Activated B cell treated with CpG ODN at 0.5 μM for 24 hours (primary cell): ENCODE measurements at regions not wholly inside any gene's neighbourhood (a gene's known extent, or its start where the extent isn't known, plus 50 kb on each side); places are given as distances from the start of the nearest gene placed in this dataset.
"Not testable (repeated sequence)": the region's sequence is repeated elsewhere in the genome, so short reads cannot be mapped to it uniquely, and the experiment has no call there.

Experiments
- ATAC-seq: fragments of 200-7000 bp; cut with Tn5 transposase; one replicate; pipeline ENCODE4 v1.10.0; 2021; ENCODE audit warnings: low read depth, mild to moderate bottlenecking, moderate library complexity
- CTCF ChIA-PET: fragments of 350-600 bp; sonication (Branson Sonifier 250); formaldehyde crosslinking; loops from one replicate; lab custom pipeline; 2021; ENCODE audit warnings: antibody characterized with exemption; lab: Charles Lee
- POLR2A ChIA-PET: fragments of 350-600 bp; sonication (Branson Sonifier 250); formaldehyde crosslinking; loops from one replicate; lab custom pipeline; 2021; ENCODE audit warnings: antibody characterized with exemption; lab: Charles Lee
- DNase-seq: peaks from one replicate; pipeline ENCODE4 v3.0.0; 2022
- H3K27ac Mint-ChIP-seq: one replicate; pipeline ENCODE4 v1.8.0; 2020; ENCODE audit warnings: mixed read lengths
- H3K27me3 Mint-ChIP-seq: one replicate; pipeline ENCODE4 v1.8.0; 2021; ENCODE audit warnings: mixed read lengths
- H3K36me3 Mint-ChIP-seq: one replicate; pipeline ENCODE4 v1.8.0; 2021; ENCODE audit warnings: low read depth, mixed read lengths
- H3K4me1 Mint-ChIP-seq: one replicate; pipeline ENCODE4 v1.8.0; 2021; ENCODE audit warnings: mixed read lengths
- H3K4me3 Mint-ChIP-seq: one replicate; pipeline ENCODE4 v1.8.0; 2020; ENCODE audit warnings: mild to moderate bottlenecking, mixed read lengths
- H3K9me3 Mint-ChIP-seq: one replicate; pipeline ENCODE4 v1.8.0; 2020; ENCODE audit warnings: mixed read lengths
- CTCF ChIP-seq: fragments of 200-600 bp; IDR thresholded peaks from one replicate; pipeline ENCODE4 v1.8.0; 2022; ENCODE audit warnings: antibody characterized with exemption, mild to moderate bottlenecking
- intact Hi-C: fragments of 100-400 bp; cut with micrococcal nuclease; formaldehyde crosslinking; loops from one replicate; pipeline ENCODE4 v1.15.1; 2024

GRCh38 chr5:159682623-159683022 lies 233.7 kb upstream of the ADRA1B start:
- DNase-seq (no peak), ATAC-seq (no peak)
- intact Hi-C loops = no loop called here
- Mint-ChIP-seq H3K27me3 (peaks cover 9% of the 10 kb centered on the region), H3K4me3 (no peak overlapping the region), H3K4me1 (peaks cover 4% of the 10 kb centered on the region), H3K27ac (no peak overlapping the region), H3K9me3 (peaks cover 33% of the 10 kb centered on the region), H3K36me3 (peaks cover 6% of the 10 kb centered on the region)
- CTCF ChIA-PET = no interaction called here
- no peak for TF ChIP-seq CTCF
- POLR2A ChIA-PET = no interaction called here

DNA sequence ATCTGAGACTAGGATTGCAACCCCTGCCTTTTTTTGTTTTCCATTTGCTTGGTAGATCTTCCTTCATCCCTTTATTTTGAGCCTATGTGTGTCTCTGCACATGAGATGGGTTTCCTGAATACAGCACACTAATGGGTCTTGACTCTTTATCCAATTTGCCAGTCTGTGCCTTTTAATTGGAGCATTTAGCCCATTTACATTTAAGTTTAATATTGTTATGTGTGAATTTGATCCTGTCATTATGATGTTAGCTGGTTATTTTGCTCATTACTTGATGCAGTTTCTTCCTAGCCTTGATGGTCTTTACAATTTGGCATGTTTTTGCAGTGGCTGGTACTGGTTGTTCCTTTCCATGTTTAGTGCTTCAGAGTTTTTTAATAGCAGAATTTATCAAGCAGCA lies 228.4 kb upstream of the ADRA1B start:
- CTCF ChIA-PET = not testable (repeated sequence)
- peaks cover 37% of the 10 kb centered on the region for H3K27me3 Mint-ChIP-seq

DNA sequence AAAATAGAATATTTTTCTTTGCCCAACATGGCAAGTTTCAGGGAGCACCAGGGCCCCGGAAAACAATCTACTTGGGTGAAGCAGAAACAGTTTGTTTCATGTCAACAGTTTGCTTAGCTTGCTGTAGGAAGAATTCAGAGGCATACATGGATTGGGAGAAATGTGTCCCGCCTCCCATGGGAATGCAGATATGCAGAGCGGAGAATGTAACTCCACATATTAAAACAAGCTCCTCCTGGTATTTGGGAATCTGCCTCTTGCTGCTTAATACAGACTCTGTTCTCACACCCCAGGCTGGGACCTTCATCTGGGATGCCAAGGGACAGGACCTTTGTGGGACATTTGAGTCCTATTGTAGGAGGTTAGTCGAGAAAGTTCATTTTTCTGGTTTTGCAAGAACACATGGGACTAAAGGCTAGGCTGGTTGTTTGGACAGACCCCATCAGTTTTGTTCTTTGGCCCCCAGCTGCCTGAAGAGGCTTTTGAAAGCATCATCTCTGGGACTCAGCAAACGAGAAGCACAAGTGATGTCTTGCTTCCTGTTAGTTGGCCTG lies 220.5 kb upstream of the ADRA1B start:
- CTCF ChIA-PET = no interaction called here
- DNase-seq (no peak), ATAC-seq (no peak)
- H3K4me1 Mint-ChIP-seq = peaks cover 3% of the 10 kb centered on the region
- POLR2A ChIA-PET = no interaction called here
- peaks cover 16% of the 10 kb centered on the region for H3K27me3 Mint-ChIP-seq
- peaks cover 15% of the 10 kb centered on the region for H3K9me3 Mint-ChIP-seq
- TF ChIP-seq CTCF = no peak
- H3K4me3 Mint-ChIP-seq = no peak overlapping the region
- no peak overlapping the region for H3K27ac Mint-ChIP-seq
- H3K36me3 Mint-ChIP-seq = no peaks in the 10 kb centered on the region
- intact Hi-C loops = no loop called here

More for the DNA sequence above, 228.4 kb upstream of the ADRA1B start:
- DNase-seq, H3K4me1 Mint-ChIP-seq, H3K36me3 Mint-ChIP-seq, H3K27ac Mint-ChIP-seq, H3K4me3 Mint-ChIP-seq, ATAC-seq, POLR2A ChIA-PET, intact Hi-C loops: not testable (repeated sequence)
- peaks cover 11% of the 10 kb centered on the region for H3K9me3 Mint-ChIP-seq

GRCh38 chr5:159697530-159697929 lies 218.8 kb upstream of the ADRA1B start:
- Mint-ChIP-seq H3K4me1 (peaks cover 3% of the 10 kb centered on the region), H3K36me3 (no peaks in the 10 kb centered on the region)
- CTCF ChIA-PET = no interaction called here

DNA sequence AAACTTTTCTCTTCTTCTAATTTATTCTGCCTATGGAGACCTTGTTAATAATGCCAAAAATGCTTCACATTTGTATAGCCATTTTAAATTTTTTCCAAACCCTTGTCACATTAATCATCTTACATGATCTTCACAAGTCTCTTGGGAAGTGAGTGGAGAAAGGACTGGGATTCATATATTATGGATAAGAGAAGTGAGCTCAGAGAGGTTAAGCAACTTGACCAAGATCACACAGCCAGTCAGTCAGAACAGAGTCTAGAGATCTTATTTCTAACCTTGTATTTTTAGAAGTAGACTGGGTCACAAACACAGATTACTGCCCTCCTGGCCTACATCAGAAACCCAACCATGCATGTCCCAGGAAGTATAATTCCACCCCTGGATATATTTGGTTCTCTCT lies 218.0 kb upstream of the ADRA1B start:
- ATAC-seq (no peak), DNase-seq (no peak)
- Mint-ChIP-seq H3K4me1 (peaks cover 3% of the 10 kb centered on the region), H3K4me3 (no peak overlapping the region), H3K27ac (no peak overlapping the region), H3K27me3 (peaks cover 15% of the 10 kb centered on the region), H3K9me3 (peaks cover 6% of the 10 kb centered on the region), H3K36me3 (no peaks in the 10 kb centered on the region)
- POLR2A ChIA-PET = no interaction called here
- CTCF ChIA-PET = no interaction called here
- intact Hi-C loops = no loop called here
- no peak for TF ChIP-seq CTCF

More at GRCh38 chr5:159697530-159697929, 218.8 kb upstream of the ADRA1B start:
- Mint-ChIP-seq H3K27ac (no peak overlapping the region), H3K27me3 (peaks cover 18% of the 10 kb centered on the region), H3K9me3 (peaks cover 8% of the 10 kb centered on the region), H3K4me3 (no peak overlapping the region)
- POLR2A ChIA-PET = no interaction called here
- intact Hi-C loops = no loop called here
- TF ChIP-seq CTCF = no peak
- no peak for DNase-seq
- ATAC-seq = no peak

- ChIA-PET POLR2A (no interaction called here), CTCF (no interaction called here)
- H3K27me3 Mint-ChIP-seq = peaks cover 16% of the 10 kb centered on the region
- H3K4me1 Mint-ChIP-seq = peaks cover 3% of the 10 kb centered on the region
- ATAC-seq (no peak), DNase-seq (no peak)
- no peaks in the 10 kb centered on the region for H3K36me3 Mint-ChIP-seq
- TF ChIP-seq CTCF = no peak
- intact Hi-C loops = no loop called here
- no peak overlapping the region for H3K4me3 Mint-ChIP-seq
- no peaks in the 10 kb centered on the region for H3K9me3 Mint-ChIP-seq
- H3K27ac Mint-ChIP-seq = no peak overlapping the region
Observed at GRCh38 chr5:159700016-159700415, 216.3 kb upstream of the ADRA1B start.
